RWPE1 (cell line): ENCODE measurements at regions not wholly inside any gene's neighbourhood (a gene's known extent, or its start where the extent isn't known, plus 50 kb on each side); places are given as distances from the start of the nearest gene placed in this dataset.

Experiments
- CTCF ChIA-PET: fragments of 350-600 bp; sonication (Branson Sonifier 250); formaldehyde crosslinking; extraction: SDS; loops from one replicate; lab custom pipeline; 2021; lab: Yijun Ruan, JAX
- POLR2A ChIA-PET: fragments of 400-600 bp; formaldehyde crosslinking; extraction: SDS; loops from one replicate; lab custom pipeline; 2020; ENCODE audit warnings: antibody characterized with exemption; ENCODE audit not compliant: low non-redundant PET; lab: Yijun Ruan, JAX
- DNase-seq: peaks from one replicate; pipeline ENCODE4 v3.0.0; 2012; ENCODE audit warnings: low spot score
- H3K27ac ChIP-seq: fragments of 450-650 bp; 2 replicates; pipeline ENCODE4 v1.5.1; 2017
- CTCF ChIP-seq: fragments of 450-650 bp; conservative IDR thresholded peaks from 2 replicates; pipeline ENCODE4 v1.5.1; 2017; ENCODE audit warnings: low read depth, mild to moderate bottlenecking

GRCh38 chr11:10942620-10943019 lies 84.8 kb upstream of the ZBED5 start:
- CTCF ChIA-PET, result interaction anchor here (0.6 to 1.0 kb wide), 2 partner anchors 9 to 64 kb away, joined by 3 to 4 read pairs; no protein-coding TSS in a partner anchor
- no peak for TF ChIP-seq CTCF
- no peak overlapping the region for H3K27ac ChIP-seq
- POLR2A ChIA-PET, result interaction anchor here (0.6 kb wide), 1 partner anchor 85 kb away, joined by 3 read pairs; no protein-coding TSS in a partner anchor
- DNase-seq, result no peak

- no peak for DNase-seq
- no peak overlapping the region for H3K27ac ChIP-seq
- POLR2A ChIA-PET, result no interaction called here
- TF ChIP-seq CTCF, result no peak
- CTCF ChIA-PET, result interaction anchor here (1.0 kb wide), 1 partner anchor 8 kb away, joined by 4 read pairs; no protein-coding TSS in a partner anchor
These were observed 84.0 kb upstream of the ZBED5 start for GRCh38 chr11:10941871-10942270.

GRCh38 chr11:10941414-10941813 lies 83.6 kb upstream of the ZBED5 start:
- no peak for DNase-seq
- H3K27ac ChIP-seq, result no peak overlapping the region
- no peak for TF ChIP-seq CTCF
- POLR2A ChIA-PET, result no interaction called here
- CTCF ChIA-PET, result interaction anchor here (1.4 kb wide), 1 partner anchor 80 kb away, joined by 5 read pairs; no protein-coding TSS in a partner anchor

GRCh38 chr11:10938650-10939387 lies 81.0 kb upstream of the ZBED5 start:
- POLR2A ChIA-PET, result no interaction called here
- H3K27ac ChIP-seq, result no peak overlapping the region
- TF ChIP-seq CTCF, result no peak
- no peak for DNase-seq
- CTCF ChIA-PET, result interaction anchor here (0.6 kb wide), 1 partner anchor 76 kb away, joined by 3 read pairs; no protein-coding TSS in a partner anchor

- no peak for TF ChIP-seq CTCF
- CTCF ChIA-PET, result no interaction called here
- no peak for DNase-seq
- POLR2A ChIA-PET, result no interaction called here
- no peak overlapping the region for H3K27ac ChIP-seq
These were observed 80.4 kb upstream of the ZBED5 start for GRCh38 chr11:10938231-10938630.

GRCh38 chr11:10937385-10937771 lies 79.5 kb upstream of the ZBED5 start:
- ChIA-PET POLR2A (no interaction called here), CTCF (interaction anchor here (0.6 to 1.1 kb wide), 2 partner anchors 84 to 362 kb away, joined by 3 to 5 read pairs; no protein-coding TSS in a partner anchor)
- no peak for TF ChIP-seq CTCF
- DNase-seq, result no peak
- H3K27ac ChIP-seq, result no peak overlapping the region
